DOHH2 (cell line): ENCODE measurements at regions not wholly inside any gene's neighbourhood (a gene's known extent, or its start where the extent isn't known, plus 50 kb on each side); places are given as distances from the start of the nearest gene placed in this dataset.
"Not testable (repeated sequence)": the region's sequence is repeated elsewhere in the genome, so short reads cannot be mapped to it uniquely, and the experiment has no call there.

Experiments
- EZH2phosphoT487 ChIP-seq: fragments of 200-600 bp; sonication (generic); IDR thresholded peaks from 2 replicates; pipeline ENCODE4 v1.6.1; 2017; ENCODE audit warnings: borderline replicate concordance, mild to moderate bottlenecking, antibody characterized with exemption, low read length, moderate library complexity, mixed read lengths
- TF ChIP-seq, protein P1 (sequence below): fragments of 200-600 bp; sonication (generic); IDR thresholded peaks from one replicate; pipeline ENCODE4 v1.5.1; 2014; ENCODE audit warnings: antibody characterized with exemption, mild to moderate bottlenecking, low read depth, low read length; ENCODE audit not compliant: poor library complexity, severe bottlenecking

DNA sequence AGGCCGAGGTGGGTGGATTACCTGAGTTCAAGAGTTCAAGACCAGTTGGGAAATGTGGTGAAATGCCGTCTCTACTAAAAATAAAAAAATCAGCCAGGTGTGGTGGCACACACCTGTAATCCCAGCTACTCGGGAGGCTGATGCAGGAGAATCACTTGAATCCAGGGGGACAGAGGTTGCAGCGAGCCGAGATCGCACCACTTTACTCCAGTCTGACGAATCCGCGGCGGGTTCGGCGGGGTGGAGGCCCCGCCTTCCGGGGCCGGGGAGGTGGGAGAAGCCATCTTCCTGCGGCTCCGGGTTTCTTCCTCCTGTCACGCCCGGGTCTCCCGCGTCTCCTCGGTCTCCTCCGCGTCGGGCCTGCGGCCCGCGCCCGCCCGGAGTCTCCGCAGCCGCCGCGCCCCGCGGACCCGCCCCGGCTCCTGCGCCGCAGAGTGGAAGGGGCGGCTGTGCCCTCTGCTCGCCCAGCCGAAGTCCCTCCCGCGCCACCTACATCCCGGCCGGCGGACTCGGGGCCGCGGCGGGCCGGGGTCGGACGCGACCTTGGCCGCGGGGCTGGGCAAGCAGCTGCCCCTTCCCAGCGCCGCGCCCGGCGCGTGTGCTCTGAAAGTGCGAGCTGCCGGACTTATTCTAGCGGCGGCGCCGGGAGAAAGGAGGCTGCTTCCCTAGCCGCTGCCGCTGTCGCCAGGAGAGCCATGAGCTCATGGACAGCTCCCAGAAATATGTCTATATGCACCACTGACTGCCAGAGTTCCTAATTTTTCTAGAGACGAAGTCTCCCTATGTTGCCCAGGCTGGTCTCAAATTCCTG is 97.2 kb downstream of the LAT start:
- TF ChIP-seq, protein P1, sequence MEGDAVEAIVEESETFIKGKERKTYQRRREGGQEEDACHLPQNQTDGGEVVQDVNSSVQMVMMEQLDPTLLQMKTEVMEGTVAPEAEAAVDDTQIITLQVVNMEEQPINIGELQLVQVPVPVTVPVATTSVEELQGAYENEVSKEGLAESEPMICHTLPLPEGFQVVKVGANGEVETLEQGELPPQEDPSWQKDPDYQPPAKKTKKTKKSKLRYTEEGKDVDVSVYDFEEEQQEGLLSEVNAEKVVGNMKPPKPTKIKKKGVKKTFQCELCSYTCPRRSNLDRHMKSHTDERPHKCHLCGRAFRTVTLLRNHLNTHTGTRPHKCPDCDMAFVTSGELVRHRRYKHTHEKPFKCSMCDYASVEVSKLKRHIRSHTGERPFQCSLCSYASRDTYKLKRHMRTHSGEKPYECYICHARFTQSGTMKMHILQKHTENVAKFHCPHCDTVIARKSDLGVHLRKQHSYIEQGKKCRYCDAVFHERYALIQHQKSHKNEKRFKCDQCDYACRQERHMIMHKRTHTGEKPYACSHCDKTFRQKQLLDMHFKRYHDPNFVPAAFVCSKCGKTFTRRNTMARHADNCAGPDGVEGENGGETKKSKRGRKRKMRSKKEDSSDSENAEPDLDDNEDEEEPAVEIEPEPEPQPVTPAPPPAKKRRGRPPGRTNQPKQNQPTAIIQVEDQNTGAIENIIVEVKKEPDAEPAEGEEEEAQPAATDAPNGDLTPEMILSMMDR, result not testable (repeated sequence)
- TF ChIP-seq EZH2phosphoT487, result not testable (repeated sequence)
